ENCODE measurements at regions not wholly inside any gene's neighbourhood (a gene's known extent, or its start where the extent isn't known, plus 50 kb on each side); places are given as distances from the start of the nearest gene placed in this dataset.
"Not testable (repeated sequence)": the region's sequence is repeated elsewhere in the genome, so short reads cannot be mapped to it uniquely, and the experiment has no call there.

GRCh38 chr3:22798461-22798860 is 404.7 kb upstream of the UBE2E2 start:
- Histone ChIP-seq H3K4me1 (ENCODE audit: low read depth) (no peaks in the 10 kb centered on the region), H3K4me3 (no peak overlapping the region), H3K9me3 (no peaks in the 10 kb centered on the region), H3K36me3 (ENCODE audit: low read depth) (no peaks in the 10 kb centered on the region)
- no peak for TF ChIP-seq CTCF (IDR thresholded peaks at IDR 0.05)
- ATAC-seq: no peak
- intact Hi-C loops (cut with DNase I, micrococcal nuclease): no loop called here
- no peak for DNase-seq

- intact Hi-C loops (cut with DNase I, micrococcal nuclease): no loop called here
- Histone ChIP-seq H3K4me3 (no peak overlapping the region), H3K9me3 (no peaks in the 10 kb centered on the region), H3K4me1 (ENCODE audit: low read depth) (no peaks in the 10 kb centered on the region), H3K36me3 (ENCODE audit: low read depth) (no peaks in the 10 kb centered on the region)
- ATAC-seq: no peak
- TF ChIP-seq CTCF (IDR thresholded peaks at IDR 0.05): no peak
- no peak for DNase-seq
Observed at GRCh38 chr3:22819209-22819608, 383.9 kb upstream of the UBE2E2 start.

- TF ChIP-seq CTCF (IDR thresholded peaks at IDR 0.05): no peak
- no peak for DNase-seq
- no peaks in the 10 kb centered on the region for H3K4me1 ChIP-seq (ENCODE audit: low read depth)
- intact Hi-C loops (cut with DNase I, micrococcal nuclease): no loop called here
- no peak overlapping the region for H3K4me3 ChIP-seq
- peak; percentile 79 for ATAC-seq
- no peaks in the 10 kb centered on the region for H3K9me3 ChIP-seq
- no peaks in the 10 kb centered on the region for H3K36me3 ChIP-seq (ENCODE audit: low read depth)
Observed at GRCh38 chr3:22835041-22835440, 368.1 kb upstream of the UBE2E2 start.

- DNase-seq (no peak), ATAC-seq (no peak)
- Histone ChIP-seq H3K4me3 (no peak overlapping the region), H3K9me3 (no peaks in the 10 kb centered on the region), H3K36me3 (ENCODE audit: low read depth) (no peaks in the 10 kb centered on the region), H3K4me1 (ENCODE audit: low read depth) (no peaks in the 10 kb centered on the region)
- TF ChIP-seq CTCF (IDR thresholded peaks at IDR 0.05): no peak
- intact Hi-C loops (cut with DNase I, micrococcal nuclease): no loop called here
Observed at GRCh38 chr3:22836131-22836530, 367.0 kb upstream of the UBE2E2 start.

GRCh38 chr3:22843854-22844253 is 359.3 kb upstream of the UBE2E2 start:
- Histone ChIP-seq H3K36me3 (ENCODE audit: low read depth) (no peaks in the 10 kb centered on the region), H3K4me1 (ENCODE audit: low read depth) (no peaks in the 10 kb centered on the region), H3K9me3 (no peaks in the 10 kb centered on the region), H3K4me3 (no peak overlapping the region)
- intact Hi-C loops (cut with DNase I, micrococcal nuclease): no loop called here
- no peak for TF ChIP-seq CTCF (IDR thresholded peaks at IDR 0.05)
- ATAC-seq: no peak
- no peak for DNase-seq

- intact Hi-C loops (cut with DNase I, micrococcal nuclease): no loop called here
- DNase-seq (no peak), ATAC-seq (no peak)
- Histone ChIP-seq H3K4me1 (ENCODE audit: low read depth) (no peaks in the 10 kb centered on the region), H3K36me3 (ENCODE audit: low read depth) (no peaks in the 10 kb centered on the region), H3K4me3 (no peak overlapping the region), H3K9me3 (no peaks in the 10 kb centered on the region)
- no peak for TF ChIP-seq CTCF (IDR thresholded peaks at IDR 0.05)
Observed at GRCh38 chr3:22846566-22846965, 356.6 kb upstream of the UBE2E2 start.

- DNase-seq; ATAC-seq; intact Hi-C loops (cut with DNase I, micrococcal nuclease); H3K4me3 ChIP-seq; H3K36me3 ChIP-seq (ENCODE audit: low read depth); H3K9me3 ChIP-seq; H3K4me1 ChIP-seq (ENCODE audit: low read depth): not testable (repeated sequence)
Observed at GRCh38 chr3:22849583-22849982, 353.5 kb upstream of the UBE2E2 start.

Data from mucosa of descending colon (tissue), 3 donors.